C1 segment of cervical spinal cord (tissue), 14 donors: ENCODE measurements at regions not wholly inside any gene's neighbourhood (a gene's known extent, or its start where the extent isn't known, plus 50 kb on each side); places are given as distances from the start of the nearest gene placed in this dataset.

Experiments used
- DNase-seq, 14 donors: peaks; one replicate each; lab custom pipeline; 2025; lab: John Stamatoyannopoulos, UW

DNA sequence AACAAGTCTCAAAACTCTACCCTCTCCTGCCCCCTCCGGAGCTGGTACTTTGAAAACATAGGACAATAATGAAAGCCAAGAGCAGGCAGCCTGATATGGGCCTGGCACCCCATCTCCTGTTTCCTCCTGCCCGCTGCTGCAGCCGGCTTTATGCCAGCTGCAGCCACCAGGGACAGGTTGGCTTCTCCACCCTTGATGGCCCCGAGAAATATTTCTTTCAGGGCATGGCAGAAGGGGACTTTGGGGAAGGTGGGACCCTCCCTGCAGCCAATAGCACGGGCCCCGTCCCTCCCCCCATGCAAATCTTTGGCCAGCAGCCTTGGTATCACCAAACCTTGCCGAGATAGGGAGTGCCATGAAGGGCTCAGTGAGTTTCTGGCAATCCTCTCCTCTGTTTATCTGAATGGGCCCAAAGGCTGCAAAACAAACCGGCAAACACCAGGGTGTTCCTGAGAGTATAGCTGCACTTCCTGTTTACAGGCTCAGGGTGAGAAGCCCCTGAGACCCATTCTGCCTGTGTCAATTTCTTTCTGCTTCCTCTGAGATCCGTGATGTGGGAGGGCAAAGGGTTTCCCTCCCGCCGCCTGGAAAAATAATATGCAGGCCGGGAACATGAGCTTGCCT lies 73.4 kb upstream of the BOD1 start:
- peak in 2 of 14 donors; percentile 6 to 79 for DNase-seq

DNA sequence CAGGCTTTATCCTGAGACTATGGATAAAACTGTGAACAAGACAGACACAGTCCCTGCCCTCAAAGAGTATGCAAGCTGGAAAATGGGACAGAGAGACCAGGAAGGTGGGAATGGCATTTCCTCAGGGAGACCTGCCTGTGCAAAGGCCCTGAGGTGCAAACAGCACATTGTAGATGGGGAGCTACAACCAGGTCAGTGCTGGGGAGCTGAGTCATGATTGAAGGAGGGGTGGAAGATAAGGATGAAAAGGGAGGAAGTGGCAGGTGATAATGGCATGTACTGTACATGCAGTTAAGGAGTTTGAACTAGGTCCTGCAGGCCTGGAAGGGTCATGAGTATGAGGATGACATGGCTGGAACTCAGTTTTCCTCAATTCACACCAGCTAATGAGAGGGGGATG lies 75.5 kb upstream of the BOD1 start:
- DNase-seq: no peak

DNA sequence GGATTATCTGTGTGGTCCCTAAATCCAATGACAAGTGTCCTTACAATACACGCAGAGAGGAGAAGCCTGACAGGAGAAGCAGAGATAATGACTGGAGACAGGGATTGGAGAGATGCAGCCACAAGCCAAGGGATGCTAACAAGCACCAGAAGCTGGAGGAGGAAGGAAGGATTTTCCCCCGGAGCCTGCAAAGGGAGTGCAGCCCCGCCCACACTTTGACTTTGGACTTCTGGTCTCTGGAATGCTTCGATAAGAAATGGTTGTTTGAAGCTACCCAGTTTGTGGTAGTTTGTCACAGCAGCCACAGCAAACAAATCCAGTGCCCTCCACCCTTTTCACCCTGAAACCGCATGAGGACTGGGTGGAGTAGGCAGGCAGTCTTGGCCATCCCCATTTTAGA lies 77.2 kb upstream of the BOD1 start:
- DNase-seq: no peak

DNA sequence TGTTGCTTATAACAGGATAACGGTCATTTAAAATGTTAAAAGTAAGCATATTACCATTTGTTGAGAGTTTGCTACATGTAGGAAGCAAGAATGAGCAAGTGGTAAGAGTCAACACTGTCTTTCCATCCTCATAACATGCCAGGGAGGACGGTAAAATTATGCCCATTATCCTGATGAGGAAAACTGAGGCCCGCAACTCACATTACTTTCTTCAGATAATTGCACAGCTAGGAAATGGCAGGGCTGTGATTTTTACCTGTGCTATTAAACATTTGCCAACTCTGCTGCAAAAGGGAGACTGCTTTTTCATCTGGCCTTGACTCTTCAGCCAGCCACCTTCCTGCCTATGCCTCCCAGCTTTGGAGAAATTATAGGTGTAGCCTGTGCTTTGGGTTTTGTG lies 79.8 kb upstream of the BOD1 start:
- DNase-seq: no peak

DNA sequence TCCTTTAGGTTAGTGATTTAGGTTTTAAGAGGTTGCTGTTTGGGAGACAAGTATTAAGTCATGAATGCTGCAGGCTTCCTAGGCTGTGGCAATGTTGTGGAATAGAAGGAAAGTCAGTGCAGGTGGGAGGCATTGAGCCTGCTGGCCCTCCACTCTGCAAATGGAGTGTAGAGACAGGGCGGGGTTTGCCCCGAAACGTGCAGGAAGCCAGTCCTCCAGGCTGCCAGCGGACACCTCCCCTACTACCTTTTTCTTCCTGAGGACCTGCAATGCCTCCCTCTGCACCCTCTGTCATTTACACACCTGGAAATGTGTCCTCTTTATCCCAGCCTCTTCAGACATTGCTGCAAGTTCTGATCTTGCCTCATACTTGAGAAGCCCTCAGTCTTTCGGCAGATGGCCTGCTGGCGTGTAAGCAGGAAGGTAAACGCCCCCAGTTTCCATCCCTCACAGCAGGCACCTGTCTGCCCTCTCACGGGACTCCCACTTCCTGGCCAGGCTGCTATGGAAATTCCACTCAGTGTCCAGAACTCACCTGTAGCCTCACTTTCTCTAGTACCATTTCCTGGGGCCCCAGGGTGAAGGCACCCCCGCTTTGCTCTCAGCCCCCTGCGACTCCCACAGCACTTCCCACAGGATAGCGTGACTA lies 81.6 kb upstream of the BOD1 start:
- DNase-seq: no peak

DNA sequence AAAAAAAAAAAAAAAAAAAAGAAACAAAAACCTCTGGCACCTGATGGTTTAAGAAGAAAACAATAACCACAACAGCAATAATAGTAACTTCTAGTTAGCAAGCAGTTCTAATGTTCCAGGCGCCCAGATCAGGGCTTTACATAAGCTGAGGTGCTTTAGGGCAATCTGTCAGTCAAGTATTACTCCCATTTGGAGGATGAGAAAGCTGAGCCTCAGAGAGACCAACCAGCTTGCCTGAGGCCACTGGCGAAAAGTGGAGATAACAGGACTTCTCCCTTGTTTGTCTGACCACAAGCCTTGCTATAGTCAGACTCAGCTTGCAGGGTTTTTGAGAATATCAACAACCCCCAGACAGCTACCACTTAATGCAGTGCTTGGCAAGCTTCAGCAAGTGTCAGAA lies 83.5 kb upstream of the BOD1 start:
- no peak for DNase-seq

DNA sequence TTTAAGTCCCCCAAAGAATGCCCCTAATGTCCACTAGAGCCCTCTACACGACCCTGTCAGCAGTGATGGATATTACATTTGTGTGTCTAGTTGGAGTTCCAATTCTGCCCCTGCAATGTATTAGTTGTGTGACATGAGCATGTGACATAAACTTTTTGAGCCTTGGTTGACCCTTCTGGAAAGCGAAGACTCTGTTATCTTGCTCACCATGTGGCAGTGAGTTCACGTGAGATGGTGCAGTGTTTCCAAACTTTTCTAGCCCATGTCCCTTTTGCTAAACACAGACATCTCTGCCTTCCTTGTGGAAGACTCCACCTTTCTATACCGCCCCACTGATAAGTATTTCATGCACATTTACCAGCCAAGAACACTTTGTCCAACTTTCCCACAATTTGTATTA lies 87.0 kb upstream of the BOD1 start:
- DNase-seq: no peak

DNA sequence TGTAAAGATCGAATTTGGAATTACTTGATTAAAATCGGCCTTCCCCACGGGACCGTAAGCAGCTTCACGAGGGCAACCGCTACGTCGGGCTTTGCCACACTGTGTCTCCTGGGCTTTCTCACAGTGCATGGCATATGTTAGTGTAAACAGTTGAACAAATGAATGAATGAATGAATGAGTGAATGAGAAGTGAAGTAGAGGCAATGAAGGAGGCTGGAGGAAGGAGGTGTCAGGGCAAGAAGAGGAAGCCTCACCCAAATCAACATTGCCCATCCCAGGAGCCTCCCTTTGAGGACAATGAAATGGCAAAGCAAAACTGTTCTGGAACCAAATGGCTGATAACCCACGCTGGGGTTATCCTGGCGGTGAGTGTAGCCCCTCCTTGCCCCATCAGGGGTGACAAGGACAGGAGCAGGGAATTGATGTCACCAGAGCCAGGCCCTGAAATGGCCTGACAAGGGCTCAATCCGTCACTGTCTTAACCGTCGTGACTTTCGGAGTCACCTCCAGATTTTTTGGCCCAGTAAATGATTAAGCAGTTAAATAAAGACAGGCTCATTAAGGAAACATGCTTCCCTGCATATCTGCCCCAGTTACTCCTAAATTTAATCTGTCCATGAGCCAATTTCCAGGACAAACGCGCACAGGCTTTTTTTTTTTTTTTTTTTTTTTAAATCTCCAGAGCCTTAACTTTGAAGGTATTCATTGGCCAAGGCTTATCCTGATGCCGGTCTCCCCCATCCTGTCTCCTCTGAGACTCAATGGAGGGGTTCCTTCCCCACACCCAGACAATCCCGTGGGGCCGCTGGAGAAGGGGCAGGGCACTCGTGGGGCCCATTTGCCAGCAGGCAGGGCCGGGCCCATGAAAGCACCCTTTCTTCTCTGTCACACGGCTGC lies 88.4 kb upstream of the BOD1 start:
- DNase-seq: no peak

DNA sequence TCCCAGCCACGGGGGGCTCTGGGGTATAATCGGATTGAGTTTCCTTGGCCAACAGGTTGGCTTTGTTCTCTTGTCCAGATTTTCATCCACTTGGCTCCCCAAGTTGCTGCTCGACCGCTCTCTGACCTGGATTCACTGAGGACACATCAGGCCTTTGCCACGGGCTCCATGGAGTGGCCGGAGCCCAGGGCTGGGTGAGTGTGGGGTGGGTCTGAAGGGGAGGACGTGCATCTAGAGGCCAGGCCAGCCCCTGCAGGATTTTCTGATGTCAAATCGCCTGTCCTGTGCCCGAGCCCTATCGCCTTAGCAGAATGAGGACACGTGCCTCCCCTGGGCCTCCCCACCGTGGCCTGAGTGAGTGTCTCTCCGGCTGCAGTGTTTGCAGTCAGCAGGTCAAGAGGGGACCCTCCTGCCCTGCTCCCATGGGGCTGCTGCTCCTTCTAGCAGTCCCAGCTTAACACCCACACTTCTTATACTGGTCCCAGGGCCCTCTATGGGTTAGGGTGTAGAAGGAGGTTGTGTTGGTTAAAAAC lies 89.1 kb upstream of the BOD1 start:
- DNase-seq: no peak

DNA sequence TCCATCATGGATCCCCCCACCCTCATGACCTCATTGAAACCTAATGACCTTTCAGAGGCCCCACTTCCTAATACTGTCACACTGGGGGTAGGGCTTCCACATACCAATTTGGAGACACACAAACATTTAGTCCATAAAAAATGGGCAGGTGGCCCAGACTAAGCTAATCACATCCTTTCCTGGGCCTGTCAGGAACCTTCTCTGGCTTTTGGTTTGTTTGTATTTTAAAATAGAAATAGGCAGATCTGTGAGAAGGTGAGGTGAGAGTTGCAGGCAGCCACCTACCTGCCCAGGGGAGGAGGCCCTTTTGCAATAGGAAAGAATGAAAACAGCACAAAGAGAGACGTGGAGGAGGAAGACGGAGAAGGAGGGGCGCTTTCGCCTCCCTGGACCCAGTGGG lies 90.2 kb upstream of the BOD1 start:
- DNase-seq: no peak

DNA sequence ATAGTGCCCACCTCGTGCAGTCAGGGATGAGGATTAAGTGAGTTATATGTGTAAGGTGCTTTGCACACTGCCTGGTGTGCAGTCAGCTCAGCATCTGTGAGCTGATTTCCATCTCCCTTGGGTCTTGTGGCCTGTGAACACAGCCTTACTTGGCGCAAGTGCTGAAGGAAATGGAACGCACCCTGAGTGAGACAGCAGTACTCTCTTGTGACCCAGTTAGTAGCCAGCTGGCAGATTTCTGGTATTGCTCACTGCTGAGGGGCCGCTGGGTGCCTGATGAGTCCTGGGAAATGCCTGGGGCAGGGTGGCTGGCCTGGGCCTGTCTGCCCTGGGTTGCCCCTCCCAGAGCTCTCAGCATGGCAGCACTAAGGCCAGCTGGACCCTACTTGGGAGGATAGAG lies 90.9 kb upstream of the BOD1 start:
- peak in 4 of 14 donors; percentile 12 to 57 (median 24) for DNase-seq

DNA sequence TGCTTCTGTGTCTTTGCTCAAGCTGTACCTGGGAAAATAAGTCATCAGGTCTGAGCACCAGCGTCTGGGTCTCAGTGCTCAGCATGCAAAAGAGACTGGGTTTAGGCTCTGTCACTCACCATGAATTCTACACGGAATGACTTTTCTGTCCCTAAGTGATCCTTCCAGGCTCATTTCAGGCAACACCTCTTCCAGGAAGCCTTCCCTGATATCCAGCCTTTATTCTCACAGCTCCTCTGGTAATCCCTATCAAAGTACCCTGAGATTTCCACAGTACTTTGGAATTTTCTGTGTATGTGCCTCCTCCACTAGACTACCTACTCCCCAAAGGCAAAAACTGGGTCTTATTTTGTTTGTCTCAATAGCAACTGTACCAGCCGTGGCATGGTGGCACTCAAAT lies 92.7 kb upstream of the BOD1 start:
- no peak for DNase-seq

DNA sequence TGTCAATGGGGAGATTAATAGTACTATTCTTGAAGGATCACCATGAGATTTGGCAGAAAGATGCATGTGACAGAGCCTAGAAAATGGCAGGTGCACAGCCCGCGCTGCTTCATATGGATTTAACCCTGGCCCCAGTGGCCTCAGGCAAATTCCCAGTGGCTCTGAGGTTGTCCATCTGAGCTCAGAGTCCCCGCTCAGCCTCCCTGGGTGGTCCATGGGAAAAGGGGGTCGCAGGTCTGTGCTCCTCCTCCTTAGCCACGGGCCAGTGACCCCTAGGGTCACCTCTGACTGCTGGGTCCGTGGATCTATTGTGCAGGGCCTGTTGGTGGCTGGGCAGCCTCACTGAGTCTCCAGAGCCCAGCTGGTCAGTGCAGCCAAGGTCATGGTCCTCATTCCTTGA lies 93.3 kb upstream of the BOD1 start:
- no peak for DNase-seq

DNA sequence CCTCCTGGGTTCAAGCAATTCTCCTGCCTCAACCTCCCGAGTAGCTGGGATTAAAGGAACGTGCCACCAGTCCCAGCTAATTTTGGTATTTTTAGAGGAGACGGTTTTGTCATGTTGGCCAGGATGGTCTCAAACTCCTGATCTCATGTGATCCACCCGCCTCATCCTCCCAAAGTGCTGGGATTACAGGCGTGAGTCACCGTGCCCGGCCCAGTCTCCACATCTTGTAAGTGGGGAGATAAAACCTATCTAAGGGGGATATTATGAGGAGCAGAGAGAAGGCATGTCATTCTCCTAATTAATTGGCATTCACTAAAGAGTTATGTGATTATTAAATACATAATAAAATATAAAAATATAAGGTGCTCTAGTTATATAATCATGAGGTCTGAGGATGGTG lies 94.1 kb upstream of the BOD1 start:
- DNase-seq: no peak

DNA sequence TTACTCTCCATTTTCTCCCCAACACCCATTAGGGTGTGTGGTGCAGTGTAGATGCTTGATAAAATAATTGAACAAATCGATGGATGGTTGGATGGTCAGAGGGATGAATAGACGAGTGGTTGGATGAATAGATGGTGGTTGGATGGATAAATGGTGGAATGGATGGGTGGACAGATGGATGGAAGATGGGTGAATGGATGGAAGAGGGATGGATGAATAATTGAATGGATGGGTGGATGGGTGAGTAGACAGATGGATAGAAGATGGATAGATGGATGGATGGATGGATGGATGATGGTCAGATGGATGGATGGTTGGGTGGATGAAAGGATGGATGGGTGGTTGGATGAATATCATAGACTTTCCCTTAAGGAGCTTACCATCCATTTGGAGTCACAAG lies 95.0 kb upstream of the BOD1 start:
- no peak for DNase-seq

DNA sequence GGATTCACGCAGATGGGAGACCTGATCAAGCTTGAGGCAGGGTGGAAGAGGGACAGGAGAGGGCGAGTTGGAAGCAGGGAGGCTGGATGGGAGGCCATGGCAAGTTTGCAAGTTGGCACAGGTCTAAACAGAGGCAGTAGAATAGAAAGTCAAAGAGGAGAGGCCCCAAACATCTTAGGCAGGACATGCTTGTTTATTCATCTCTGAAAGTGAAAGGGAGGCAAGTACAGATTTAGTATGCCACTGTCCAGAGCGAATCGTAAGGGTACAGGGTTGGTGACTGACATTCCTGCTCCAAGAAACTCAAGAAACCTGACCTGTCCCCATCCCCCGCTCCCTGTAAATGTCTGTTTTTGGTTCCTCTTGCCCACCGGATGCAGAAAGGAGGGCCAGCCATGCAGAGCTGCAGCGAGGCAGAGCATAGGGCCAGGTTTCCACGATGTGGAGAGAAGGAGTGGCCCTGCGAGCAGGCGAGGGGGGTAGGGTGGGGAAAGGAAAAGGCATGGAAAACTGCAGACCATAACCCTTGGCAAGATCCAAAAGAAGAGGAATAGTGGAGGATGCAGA lies 96.2 kb upstream of the BOD1 start:
- DNase-seq: no peak

DNA sequence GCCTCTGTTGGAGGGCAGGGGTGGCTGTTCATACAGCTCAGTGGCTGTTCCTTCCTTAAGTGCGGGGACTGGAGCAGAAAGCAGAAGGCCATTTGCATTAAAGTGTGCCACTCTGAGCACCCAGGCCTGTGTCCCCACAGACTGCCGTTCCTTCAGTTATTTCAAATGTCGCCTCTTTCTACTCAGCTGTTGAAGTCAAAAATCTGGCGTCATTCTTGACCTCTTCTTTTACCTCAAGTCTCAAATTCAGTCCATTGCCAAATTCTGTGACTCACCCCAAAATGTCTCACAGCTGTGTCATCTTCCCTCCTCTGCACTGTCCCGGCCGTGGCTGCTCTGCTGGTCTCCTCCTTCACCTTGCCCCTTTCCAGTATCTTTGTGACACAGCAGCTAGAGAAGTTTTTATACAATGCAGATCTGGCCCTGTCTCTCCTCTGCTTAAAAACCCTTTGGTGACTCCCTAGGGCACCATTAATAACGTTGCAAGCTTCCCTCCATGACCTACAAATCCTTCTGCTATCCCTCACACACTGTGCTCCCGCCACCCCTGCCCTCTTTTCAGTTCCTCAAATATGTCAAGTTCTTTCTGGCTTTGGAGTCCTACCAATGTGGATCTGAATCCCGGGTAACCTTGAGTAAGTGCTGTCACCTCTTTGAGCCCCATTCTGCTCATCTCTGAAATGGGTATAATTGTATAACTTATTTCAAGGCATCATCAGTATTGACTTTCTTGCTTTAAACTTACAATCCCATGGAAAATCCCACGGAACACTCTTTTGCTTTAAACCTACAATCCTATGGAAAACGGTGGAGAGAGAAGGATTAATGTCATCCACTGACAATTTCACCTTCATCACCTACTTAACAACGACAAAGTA lies 98.3 kb upstream of the BOD1 start:
- DNase-seq: no peak

DNA sequence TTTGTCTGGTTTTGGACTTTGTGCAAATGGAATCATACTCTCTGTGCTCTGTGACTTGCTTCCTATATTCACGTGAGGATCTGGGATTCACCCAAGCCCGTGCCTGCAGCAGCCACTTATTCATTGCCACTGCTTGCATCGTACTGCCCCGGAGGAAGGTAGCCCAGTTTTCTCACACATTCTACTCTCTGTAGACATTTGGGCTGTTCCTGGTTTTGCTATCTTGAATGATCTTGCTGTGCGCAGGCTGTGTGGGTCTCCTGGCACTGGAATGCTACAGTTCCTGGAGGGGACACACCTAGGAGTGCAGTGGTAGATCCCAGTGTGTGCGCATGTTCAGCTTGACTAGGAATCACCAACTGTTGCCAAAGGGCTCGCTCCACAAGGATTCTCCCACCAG lies 99.2 kb upstream of the BOD1 start:
- no peak for DNase-seq

DNA sequence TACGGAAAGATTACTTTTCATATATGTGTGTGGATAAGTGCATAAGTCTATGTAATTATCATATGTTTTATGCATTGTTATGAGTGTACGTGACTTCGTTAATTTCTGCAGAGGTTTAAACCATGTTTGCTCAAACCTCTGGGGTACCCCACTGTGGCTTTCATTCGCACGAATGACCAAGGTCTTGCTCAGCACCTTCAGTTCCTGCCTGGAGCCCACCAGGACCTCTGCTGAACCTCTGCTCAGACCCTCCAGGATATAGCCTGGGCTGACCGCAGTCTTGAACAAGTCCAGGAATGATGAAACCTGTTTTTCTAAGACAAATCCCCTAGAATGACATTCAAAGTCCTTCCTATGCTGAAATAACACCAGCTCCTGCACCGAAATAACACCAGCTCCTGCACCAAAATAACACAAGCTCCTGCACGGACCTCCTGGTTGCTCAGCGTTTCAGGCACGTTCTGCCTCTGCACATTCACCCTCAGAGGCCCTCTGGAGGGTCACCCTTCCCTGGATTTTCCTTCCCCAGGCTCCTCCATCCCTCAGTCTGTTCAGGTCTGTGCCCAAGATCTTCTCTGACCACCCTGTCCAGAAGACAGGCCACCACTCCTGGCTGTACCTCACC lies 99.7 kb upstream of the BOD1 start:
- no peak for DNase-seq

DNA sequence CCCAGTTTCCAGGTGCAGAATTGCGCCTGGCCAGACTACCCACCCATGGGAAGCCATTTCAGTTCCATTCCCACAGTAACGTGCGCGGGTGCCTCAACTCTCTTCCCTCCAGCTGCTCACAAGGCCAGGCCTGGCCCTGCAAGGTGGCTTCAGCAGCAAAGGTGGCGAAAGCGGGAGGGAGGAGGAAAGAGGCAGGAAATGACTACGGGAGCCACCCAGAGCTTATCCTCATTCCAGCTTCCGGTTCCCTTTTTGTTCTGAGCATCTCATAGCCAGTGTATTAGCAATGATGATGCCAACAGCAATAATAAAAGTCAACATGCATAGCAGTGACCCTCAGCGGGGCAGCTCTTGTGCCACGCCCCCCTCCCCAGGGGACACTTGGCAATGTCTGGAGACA lies 101.5 kb upstream of the BOD1 start:
- DNase-seq: no peak

DNA sequence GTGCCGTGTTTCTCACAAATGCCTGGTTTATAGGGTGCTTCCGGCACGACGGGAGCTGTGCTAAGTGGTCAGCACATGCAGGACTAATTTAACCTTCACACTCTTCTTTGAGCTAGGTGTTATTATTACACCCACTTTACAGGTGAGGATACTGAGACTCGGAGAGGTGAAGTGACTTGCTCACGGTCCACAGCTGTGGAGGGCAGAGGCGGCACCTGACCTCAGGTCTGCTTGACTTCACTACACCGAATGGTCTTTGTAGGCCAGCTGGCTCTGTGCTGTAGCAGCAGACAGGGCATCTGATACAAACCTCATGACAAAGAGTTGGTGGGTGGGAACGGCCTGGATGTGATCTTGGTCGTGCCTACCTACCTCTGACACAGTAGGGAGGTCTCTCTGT lies 102.0 kb upstream of the BOD1 start:
- DNase-seq: no peak
